WTC11 (cell line): ENCODE measurements at regions not wholly inside any gene's neighbourhood (a gene's known extent, or its start where the extent isn't known, plus 50 kb on each side); places are given as distances from the start of the nearest gene placed in this dataset.

Experiments used
- ATAC-seq: fragments of 200-7000 bp; cut with Tn5 transposase; 2 replicates; pipeline ENCODE4 v1.10.0; 2021; ENCODE audit warnings: mild to moderate bottlenecking, moderate library complexity
- CTCF ChIA-PET: fragments of 300-600 bp; sonication (Branson Sonifier 250); formaldehyde crosslinking; loops from one replicate; lab custom pipeline; 2021; ENCODE audit warnings: antibody characterized with exemption; lab: Charles Lee
- POLR2A ChIA-PET: fragments of 350-600 bp; sonication (Branson Sonifier 250); formaldehyde crosslinking; loops from one replicate; lab custom pipeline; 2021; ENCODE audit warnings: antibody characterized with exemption; lab: Charles Lee
- DNase-seq: peaks from one replicate; pipeline ENCODE4 v3.0.0; 2021; ENCODE audit warnings: low spot score
- H3K27ac Mint-ChIP-seq: 2 replicates; pipeline ENCODE4 v1.8.0; 2021; ENCODE audit warnings: mixed read lengths
- H3K27me3 Mint-ChIP-seq: 2 replicates; pipeline ENCODE4 v1.8.0; 2021; ENCODE audit warnings: low read depth, mild to moderate bottlenecking, moderate library complexity, mixed read lengths
- H3K36me3 Mint-ChIP-seq: 2 replicates; pipeline ENCODE4 v1.8.0; 2021; ENCODE audit warnings: mixed read lengths
- H3K4me1 Mint-ChIP-seq: 2 replicates; pipeline ENCODE4 v1.8.0; 2022; ENCODE audit warnings: mixed read lengths
- H3K4me3 Mint-ChIP-seq: 2 replicates; pipeline ENCODE4 v1.8.0; 2021; ENCODE audit warnings: mild to moderate bottlenecking, moderate library complexity, mixed read lengths
- H3K9me3 Mint-ChIP-seq: 2 replicates; pipeline ENCODE4 v1.8.0; 2021; ENCODE audit warnings: mixed read lengths
- AR ChIP-seq: fragments of 250-450 bp; sonication (Bioruptor Pico); IDR thresholded peaks from 2 replicates; pipeline ENCODE4 v1.9.0; 2021; ENCODE audit warnings: mild to moderate bottlenecking
- ARID4B ChIP-seq: sonication (generic); formaldehyde crosslinking; IDR thresholded peaks from 2 replicates; pipeline ENCODE4 v1.8.0; 2023; ENCODE audit warnings: missing genetic modification reagents, mild to moderate bottlenecking, borderline replicate concordance
- CBFB ChIP-seq: sonication (generic); formaldehyde crosslinking; IDR thresholded peaks from 2 replicates; pipeline ENCODE4 v1.8.1; 2022; ENCODE audit warnings: mild to moderate bottlenecking, low read depth, missing genetic modification reagents
- CTCF ChIP-seq: fragments of 200-600 bp; IDR thresholded peaks from 2 replicates; pipeline ENCODE4 v1.8.0; 2022; ENCODE audit warnings: antibody characterized with exemption
- ERG ChIP-seq: fragments of 250-450 bp; sonication (Bioruptor Pico); IDR thresholded peaks from 2 replicates; pipeline ENCODE4 v1.8.0; 2021; ENCODE audit warnings: mild to moderate bottlenecking
- FOXJ3 ChIP-seq: sonication (generic); formaldehyde crosslinking; IDR thresholded peaks from 2 replicates; pipeline ENCODE4 v1.9.0; 2021; ENCODE audit warnings: missing genetic modification reagents, mild to moderate bottlenecking, borderline replicate concordance
- FOXK1 ChIP-seq: sonication (generic); formaldehyde crosslinking; IDR thresholded peaks from 2 replicates; pipeline ENCODE4 v1.8.0; 2022; ENCODE audit warnings: mild to moderate bottlenecking, moderate library complexity, missing genetic modification reagents
- FOXP4 ChIP-seq: sonication (generic); formaldehyde crosslinking; IDR thresholded peaks from 2 replicates; pipeline ENCODE4 v1.8.0; 2022; ENCODE audit warnings: mild to moderate bottlenecking, missing genetic modification reagents
- GABPB1 ChIP-seq: sonication (generic); formaldehyde crosslinking; IDR thresholded peaks from 2 replicates; pipeline ENCODE4 v1.8.1; 2023; ENCODE audit warnings: mild to moderate bottlenecking, missing genetic modification reagents
- MXD4 ChIP-seq: fragments of 250-450 bp; sonication (Bioruptor Pico); IDR thresholded peaks from 2 replicates; pipeline ENCODE4 v1.8.0; 2021; ENCODE audit warnings: mild to moderate bottlenecking, moderate library complexity, borderline replicate concordance
- MYBL2 ChIP-seq: sonication (generic); formaldehyde crosslinking; IDR thresholded peaks from 2 replicates; pipeline ENCODE4 v1.8.1; 2023; ENCODE audit warnings: mild to moderate bottlenecking, moderate library complexity, missing genetic modification reagents
- NFATC4 ChIP-seq: fragments of 250-450 bp; sonication (Bioruptor Pico); IDR thresholded peaks from 2 replicates; pipeline ENCODE4 v1.9.0; 2021; ENCODE audit warnings: mild to moderate bottlenecking
- RORB ChIP-seq: fragments of 250-450 bp; sonication (Bioruptor Pico); IDR thresholded peaks from 2 replicates; pipeline ENCODE4 v1.9.0; 2021; ENCODE audit warnings: mild to moderate bottlenecking
- STAT6 ChIP-seq: sonication (generic); formaldehyde crosslinking; conservative IDR thresholded peaks from 2 replicates; pipeline ENCODE4 v1.8.1; 2023; ENCODE audit warnings: mild to moderate bottlenecking, low read depth, missing genetic modification reagents, moderate library complexity
- USF1 ChIP-seq: sonication (generic); formaldehyde crosslinking; IDR thresholded peaks from 2 replicates; pipeline ENCODE4 v1.8.0; 2022; ENCODE audit warnings: mild to moderate bottlenecking, missing genetic modification reagents
- ZBTB21 ChIP-seq: sonication (generic); formaldehyde crosslinking; IDR thresholded peaks from 2 replicates; pipeline ENCODE4 v1.8.1; 2023; ENCODE audit warnings: mild to moderate bottlenecking, missing genetic modification reagents, borderline replicate concordance
- ZNF232 ChIP-seq: sonication (generic); formaldehyde crosslinking; IDR thresholded peaks from 2 replicates; pipeline ENCODE4 v1.8.0; 2022; ENCODE audit warnings: mild to moderate bottlenecking, missing genetic modification reagents
- ZNF317 ChIP-seq: sonication (generic); formaldehyde crosslinking; IDR thresholded peaks from 2 replicates; pipeline ENCODE4 v1.8.1; 2023; ENCODE audit warnings: low read depth, mild to moderate bottlenecking, moderate library complexity, missing genetic modification reagents, borderline replicate concordance
- ZNF423 ChIP-seq: fragments of 250-450 bp; sonication (Bioruptor Pico); IDR thresholded peaks from 2 replicates; pipeline ENCODE4 v2.1.2; 2022; ENCODE audit warnings: mild to moderate bottlenecking, moderate library complexity

GRCh38 chr2:239636808-239637207 is 236.0 kb upstream of the HDAC4 start:
- no peak for DNase-seq
- Mint-ChIP-seq H3K4me1 (peaks cover 10% of the 10 kb centered on the region), H3K9me3 (peaks cover 42% of the 10 kb centered on the region), H3K27me3 (no peaks in the 10 kb centered on the region; the same call in 1 of the 2 replicates), H3K36me3 (no peaks in the 10 kb centered on the region), H3K27ac (no peak overlapping the region), H3K4me3 (no peak overlapping the region)
- ChIA-PET CTCF (no interaction called here), POLR2A (no interaction called here)
- no peak for ATAC-seq
- TF ChIP-seq ZNF423 (CRISPR knock-in tag) (no peak), FOXK1 (CRISPR knock-in tag) (no peak), FOXP4 (CRISPR knock-in tag) (no peak), USF1 (CRISPR knock-in tag) (no peak), ERG (CRISPR knock-in tag) (no peak), ARID4B (no peak), AR (no peak), NFATC4 (CRISPR knock-in tag) (no peak), STAT6 (CRISPR knock-in tag) (no peak)

- H3K27me3 Mint-ChIP-seq, result no peaks in the 10 kb centered on the region; the same call in 1 of the 2 replicates
- TF ChIP-seq GABPB1 (CRISPR knock-in tag), result no peak
- no peak for TF ChIP-seq CBFB (CRISPR knock-in tag)
- TF ChIP-seq FOXJ3 (CRISPR knock-in tag), result no peak
- TF ChIP-seq MYBL2, result no peak
- TF ChIP-seq ZNF317 (CRISPR knock-in tag), result no peak
- TF ChIP-seq ZBTB21, result no peak
- no peak for TF ChIP-seq MXD4 (CRISPR knock-in tag)
- TF ChIP-seq NFATC4 (CRISPR knock-in tag), result no peak
- no peak for TF ChIP-seq ZNF232
- TF ChIP-seq CTCF, result no peak
- no peak for TF ChIP-seq RORB (CRISPR knock-in tag)
- TF ChIP-seq, all 79 proteins: peak for 0
- POLR2A ChIA-PET, result no interaction called here
- Mint-ChIP-seq H3K4me3 (no peak overlapping the region), H3K36me3 (no peaks in the 10 kb centered on the region), H3K4me1 (peaks cover 10% of the 10 kb centered on the region), H3K27ac (no peak overlapping the region), H3K9me3 (peaks cover 40% of the 10 kb centered on the region)
- DNase-seq (no peak), ATAC-seq (no peak)
- CTCF ChIA-PET, result interaction anchor here (0.6 kb wide), 1 partner anchor 11 kb away, joined by 3 read pairs; no protein-coding TSS in a partner anchor
Measured at GRCh38 chr2:239634769-239635168, 233.9 kb upstream of the HDAC4 start.
